Pancreas (tissue), 10 donors: ENCODE measurements at regions not wholly inside any gene's neighbourhood (a gene's known extent, or its start where the extent isn't known, plus 50 kb on each side); places are given as distances from the start of the nearest gene placed in this dataset.

Source experiments
- ATAC-seq, 4 donors: fragments of 200-7000 bp; cut with Tn5 transposase; one replicate each; pipeline versions ENCODE4 v1.8.0 to v1.9.1; 2020; ENCODE audit warnings: mild to moderate bottlenecking in 4 of 4, moderate library complexity in 4 of 4
- DNase-seq, 6 donors: peaks; one replicate each; pipeline ENCODE4 v3.0.0-alpha.2; 2020
- FAIRE-seq: peaks from 2 replicates; lab custom pipeline; 2012; peaks lifted over from hg19 to GRCh38; lab: Jason Lieb, UNC
- H3K27ac ChIP-seq, 4 donors: fragments of 200-600 bp; sonication (generic); 1 replicate in 3 of 4; 2 replicates in 1 of 4; pipeline versions ENCODE4 v1.5.0 to v1.8.0; 2020
- H3K27me3 ChIP-seq, 4 donors: fragments of 200-600 bp; one replicate each; pipeline ENCODE4 v1.8.0; 2021
- H3K36me3 ChIP-seq, 3 donors: fragments of 200-600 bp; sonication (generic) in 1 of 3; one replicate each; pipeline versions ENCODE4 v1.5.0 to v1.8.0; 2020 to 2021
- H3K4me1 ChIP-seq, 3 donors: fragments of 200-600 bp; one replicate each; pipeline ENCODE4 v1.8.0; 2021
- H3K4me3 ChIP-seq, 4 donors: fragments of 200-600 bp; sonication (generic) in 2 of 4; one replicate each; pipeline versions ENCODE4 v1.5.0 to v1.8.0; 2020 to 2021
- H3K9me3 ChIP-seq, 4 donors: fragments of 200-600 bp; one replicate each; pipeline ENCODE4 v1.8.0; 2021
- WGBS, 2 donors: extraction: QIAGEN DNeasy Blood & Tissue Kit; methylation state at CpG; one replicate each; pipeline ENCODE4 v1.1.7; 2013; 5-methylcytosine and 5-hydroxymethylcytosine counted together
- intact Hi-C, 3 donors: fragments of 100-400 bp; cut with DNase I; formaldehyde crosslinking; loops; one replicate each; pipeline versions ENCODE4 v1.11.1 to v1.14.2; 2022
- TF ChIP-seq, protein P1 (sequence below), 4 donors: fragments of 200-600 bp; sonication (generic) in 3 of 4; IDR thresholded peaks; one replicate each; pipeline versions ENCODE4 v1.5.0 to v1.8.0; 2021; ENCODE audit warnings: antibody characterized with exemption in 4 of 4
- donor health status: healthy with polysubstance abuse.
- donor health status: DM: no; HTN: no; CAD: no; lungs with moderate emphysema.
- donor health status: DM: no; HTN: no; CAD: no.
- donor health status: control.
- donor health status: control.
- donor health status: Bipolar disorder and iron deficiency.
- donor health status: DM: yes; HTN: yes; CAD: no.
- donor health status: DM: no; HTN: no; CAD: no.
- donor health status: DM: no; HTN: no; CAD: no.
- donor health status: DM: yes; HTN: yes; CAD: no.

DNA sequence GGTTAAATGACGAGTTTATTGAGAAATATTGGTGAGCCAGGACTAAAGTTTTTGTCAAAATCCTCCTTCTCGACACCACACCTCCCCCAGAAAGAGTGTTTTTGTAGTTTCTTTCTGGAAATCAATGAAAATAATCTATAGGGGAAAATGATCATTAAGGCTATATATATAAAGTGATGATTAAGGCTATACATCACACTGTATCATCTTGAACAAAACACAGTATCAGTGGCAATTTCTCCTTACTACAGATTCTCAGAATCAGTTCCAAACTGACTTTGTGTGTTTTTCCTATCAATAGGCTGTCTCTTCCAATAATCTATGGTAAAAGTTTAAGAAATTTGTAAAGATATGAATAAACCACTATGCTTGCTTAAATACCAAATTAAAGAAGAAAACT, 81.7 kb downstream of the IFNG-AS1 start:
- no peak overlapping the region for H3K4me3 ChIP-seq
- intact Hi-C loops, result no loop called here
- peaks cover 0 to 6% (median 0%) of the 10 kb centered on the region in 4 donors for H3K27me3 ChIP-seq
- FAIRE-seq (no peak), ATAC-seq (no peak), DNase-seq (no peak)
- H3K4me1 ChIP-seq, result no peaks in the 10 kb centered on the region
- no peaks in the 10 kb centered on the region for H3K9me3 ChIP-seq
- no peak overlapping the region for H3K27ac ChIP-seq
- no peaks in the 10 kb centered on the region for H3K36me3 ChIP-seq
- TF ChIP-seq, protein P1, sequence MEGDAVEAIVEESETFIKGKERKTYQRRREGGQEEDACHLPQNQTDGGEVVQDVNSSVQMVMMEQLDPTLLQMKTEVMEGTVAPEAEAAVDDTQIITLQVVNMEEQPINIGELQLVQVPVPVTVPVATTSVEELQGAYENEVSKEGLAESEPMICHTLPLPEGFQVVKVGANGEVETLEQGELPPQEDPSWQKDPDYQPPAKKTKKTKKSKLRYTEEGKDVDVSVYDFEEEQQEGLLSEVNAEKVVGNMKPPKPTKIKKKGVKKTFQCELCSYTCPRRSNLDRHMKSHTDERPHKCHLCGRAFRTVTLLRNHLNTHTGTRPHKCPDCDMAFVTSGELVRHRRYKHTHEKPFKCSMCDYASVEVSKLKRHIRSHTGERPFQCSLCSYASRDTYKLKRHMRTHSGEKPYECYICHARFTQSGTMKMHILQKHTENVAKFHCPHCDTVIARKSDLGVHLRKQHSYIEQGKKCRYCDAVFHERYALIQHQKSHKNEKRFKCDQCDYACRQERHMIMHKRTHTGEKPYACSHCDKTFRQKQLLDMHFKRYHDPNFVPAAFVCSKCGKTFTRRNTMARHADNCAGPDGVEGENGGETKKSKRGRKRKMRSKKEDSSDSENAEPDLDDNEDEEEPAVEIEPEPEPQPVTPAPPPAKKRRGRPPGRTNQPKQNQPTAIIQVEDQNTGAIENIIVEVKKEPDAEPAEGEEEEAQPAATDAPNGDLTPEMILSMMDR (IDR thresholded peaks at IDR 0.05), result no peak
- 51 to 81% methylated on average over 2 of the region's 2 CpGs for WGBS, 2 donors
